HCT116 (cell line): ENCODE measurements at regions not wholly inside any gene's neighbourhood (a gene's known extent, or its start where the extent isn't known, plus 50 kb on each side); places are given as distances from the start of the nearest gene placed in this dataset.

ENCODE experiments used
- ATAC-seq: fragments of 200-7000 bp; cut with Tn5 transposase; 2 replicates; pipeline ENCODE4 v1.9.1; 2020; ENCODE audit warnings: mild to moderate bottlenecking, moderate library complexity
- BruUV-seq: library from RNA; stranded (reverse); fragments of 400-500 nt; replicated peaks from 2 replicates; lab custom pipeline; 2021; lab: Mats Ljungman, UMichigan
- CTCF ChIA-PET: fragments of 300-600 bp; sonication (Branson Sonifier 250); formaldehyde crosslinking; loops from one replicate; lab custom pipeline; 2021; ENCODE audit warnings: antibody characterized with exemption; lab: Charles Lee
- POLR2A ChIA-PET: fragments of 300-600, 350-600 bp; sonication (Branson Sonifier 250); formaldehyde crosslinking; loops from one replicate; lab custom pipeline; 2021; ENCODE audit warnings: antibody characterized with exemption; lab: Charles Lee
- RAD21 ChIA-PET, 2 experiments: fragments of 300-600 bp; sonication (Branson Sonifier 250); formaldehyde crosslinking; loops; one replicate each; lab custom pipeline; 2023; ENCODE audit warnings: low total read pairs in 2 of 2; ENCODE audit not compliant: uncharacterized antibody in 2 of 2, unreplicated experiment in 2 of 2, low non-redundant PET in 1 of 2; lab: Charles Lee
- DNase-seq: peaks from one replicate; pipeline ENCODE4 v3.0.0-alpha.2; 2010; ENCODE audit warnings: low read depth, low spot score
- H2AFZ ChIP-seq: fragments of 200-600 bp; shearing (Covaris generic), sonication (generic); 2 replicates; pipeline ENCODE4 v1.6.1; 2017; ENCODE audit warnings: low read depth, mixed run types, mixed read lengths, antibody characterized with exemption, low read length; ENCODE audit not compliant: poor library complexity, severe bottlenecking
- H3K27ac ChIP-seq: 2 replicates; pipeline ENCODE4 v1.5.1; 2012; ENCODE audit warnings: low read depth, low read length
- H3K27me3 ChIP-seq: fragments of 200-600 bp; sonication (generic); 2 replicates; pipeline ENCODE4 v1.6.1; 2016; ENCODE audit warnings: mixed run types, low read length, mixed read lengths; ENCODE audit not compliant: insufficient read depth
- H3K36me3 ChIP-seq, 2 experiments: fragments of 200-500 bp in 1 of 2; fragments of 200-600 bp in 1 of 2; sonication (Bioruptor generic) in 1 of 2; sonication (generic) in 1 of 2; 2 replicates each; pipeline versions ENCODE4 v1.5.1 to v1.6.1; 2014 to 2016; ENCODE audit warnings: low read length in 2 of 2, inconsistent platforms in 1 of 2, mixed read lengths in 1 of 2, mixed run types in 1 of 2; ENCODE audit not compliant: insufficient read depth in 2 of 2, control insufficient read depth in 1 of 2
- H3K4me1 ChIP-seq, 2 experiments: fragments of 200-600 bp in 1 of 2; sonication (generic) in 1 of 2; 2 replicates each; pipeline versions ENCODE4 v1.5.1 to v1.6.1; 2012 to 2017; ENCODE audit warnings: low read length in 2 of 2, inconsistent platforms in 1 of 2, mild to moderate bottlenecking in 1 of 2, mixed read lengths in 1 of 2, mixed run types in 1 of 2, moderate library complexity in 1 of 2; ENCODE audit not compliant: insufficient read depth in 2 of 2, control insufficient read depth in 1 of 2
- H3K4me2 ChIP-seq: fragments of 200-600 bp; sonication (generic); 2 replicates; pipeline ENCODE4 v1.6.1; 2017; ENCODE audit warnings: mixed run types, low read length, mixed read lengths
- H3K4me3 ChIP-seq, 2 experiments: fragments of 200-600 bp in 1 of 2; sonication (generic) in 1 of 2; replicated peaks in 1 of 2; 2 replicates each; pipeline ENCODE4 v1.5.1; 2011 to 2016; ENCODE audit warnings: low read length in 2 of 2, control low read depth in 1 of 2, low read depth in 1 of 2, mild to moderate bottlenecking in 1 of 2, mixed read lengths in 1 of 2, mixed run types in 1 of 2
- H3K79me2 ChIP-seq: fragments of 200-600 bp; sonication (generic); 2 replicates; pipeline ENCODE4 v1.6.1; 2017; ENCODE audit warnings: mild to moderate bottlenecking, mixed run types, low read length, moderate library complexity, mixed read lengths; ENCODE audit not compliant: insufficient read depth
- H3K9ac ChIP-seq: fragments of 200-600 bp; sonication (generic); 2 replicates; pipeline ENCODE4 v1.6.1; 2016; ENCODE audit warnings: low read length, mixed read lengths
- H3K9me2 ChIP-seq: fragments of 200-600 bp; sonication (generic), shearing (Covaris generic); 2 replicates; pipeline ENCODE4 v1.6.1; 2017; ENCODE audit warnings: mixed run types, mild to moderate bottlenecking, moderate library complexity; ENCODE audit not compliant: insufficient read depth
- H3K9me3 ChIP-seq, 2 experiments: fragments of 200-500 bp in 1 of 2; fragments of 200-600 bp in 1 of 2; sonication (Bioruptor generic) in 1 of 2; sonication (generic) in 1 of 2; 2 replicates each; pipeline ENCODE4 v1.6.1; 2014 to 2017; ENCODE audit warnings: low read length in 2 of 2, mixed read lengths in 2 of 2, inconsistent platforms in 1 of 2, low read depth in 1 of 2, mild to moderate bottlenecking in 1 of 2, mixed run types in 1 of 2, moderate library complexity in 1 of 2; ENCODE audit not compliant: control insufficient read depth in 1 of 2, insufficient read depth in 1 of 2
- H4K20me1 ChIP-seq: fragments of 200-600 bp; sonication (generic), shearing (Covaris generic); 2 replicates; pipeline ENCODE4 v1.6.1; 2017; ENCODE audit warnings: mixed run types, mild to moderate bottlenecking, moderate library complexity; ENCODE audit not compliant: insufficient read depth
- ATF3 ChIP-seq: IDR thresholded peaks from 2 replicates; pipeline ENCODE4 v1.6.1; 2012
- CEBPB ChIP-seq: IDR thresholded peaks from 2 replicates; pipeline ENCODE4 v1.6.1; 2012; ENCODE audit warnings: low read depth
- FOSL1 ChIP-seq: IDR thresholded peaks from 2 replicates; pipeline ENCODE4 v1.6.1; 2012; ENCODE audit warnings: low read depth
- MAX ChIP-seq: IDR thresholded peaks from 2 replicates; pipeline ENCODE4 v1.6.1; 2012
- POLR2AphosphoS5 ChIP-seq: IDR thresholded peaks from 2 replicates; pipeline ENCODE4 v1.6.1; 2011; ENCODE audit warnings: mild to moderate bottlenecking, low read depth, low read length, moderate library complexity
- REST ChIP-seq: IDR thresholded peaks from 2 replicates; pipeline ENCODE4 v1.6.1; 2012; ENCODE audit warnings: low read depth
- SIN3A ChIP-seq: IDR thresholded peaks from 2 replicates; pipeline ENCODE4 v1.6.1; 2012; ENCODE audit warnings: low read depth
- SP1 ChIP-seq: IDR thresholded peaks from 2 replicates; pipeline ENCODE4 v1.6.1; 2012; ENCODE audit warnings: low read depth
- SRF ChIP-seq: IDR thresholded peaks from 2 replicates; pipeline ENCODE4 v1.6.1; 2012; ENCODE audit warnings: low read depth
- TCF7L2 ChIP-seq: IDR thresholded peaks from 2 replicates; pipeline ENCODE4 v1.7.0; 2011; ENCODE audit warnings: borderline replicate concordance, inconsistent platforms; ENCODE audit not compliant: insufficient read depth, insufficient read length; ENCODE audit errors: extremely low read depth
- YY1 ChIP-seq: IDR thresholded peaks from 2 replicates; pipeline ENCODE4 v1.6.1; 2011; ENCODE audit warnings: low read length, low read depth, moderate library complexity, mild to moderate bottlenecking; ENCODE audit not compliant: insufficient replicate concordance; ENCODE audit errors: extremely low read depth
- ZBTB33 ChIP-seq: IDR thresholded peaks from 2 replicates; pipeline ENCODE4 v1.6.1; 2011; ENCODE audit warnings: mild to moderate bottlenecking, low read length, moderate library complexity; ENCODE audit not compliant: insufficient replicate concordance; ENCODE audit errors: extremely low read depth
- intact Hi-C: fragments of 100-400 bp; cut with micrococcal nuclease; formaldehyde crosslinking; loops from 2 replicates; pipeline ENCODE4 v1.10.0; 2022

GRCh38 chr3:115423170-115423569 is 200.1 kb upstream of the GAP43 start:
- H3K4me3 ChIP-seq = no peak overlapping the region
- no peaks in the 10 kb centered on the region for H3K36me3 ChIP-seq
- ChIA-PET RAD21 (no interaction called here), CTCF (no interaction called here), POLR2A (no interaction called here)
- H3K4me1 ChIP-seq = no peaks in the 10 kb centered on the region
- no peaks in the 10 kb centered on the region for H3K27me3 ChIP-seq
- ATAC-seq (no peak), DNase-seq (no peak)
- H4K20me1 ChIP-seq = no peaks in the 10 kb centered on the region
- intact Hi-C loops = no loop called here
- no peaks in the 10 kb centered on the region for H3K9me3 ChIP-seq
- no peaks in the 10 kb centered on the region for H3K9me2 ChIP-seq
- H2AFZ ChIP-seq = no peak overlapping the region
- BruUV-seq = no TSS peak
- TF ChIP-seq SIN3A (no peak), MAX (no peak), FOSL1 (no peak), SP1 (no peak), CEBPB (no peak), YY1 (no peak), TCF7L2 (no peak), SRF (no peak)
- H3K79me2 ChIP-seq = no peaks in the 10 kb centered on the region
- no peak overlapping the region for H3K27ac ChIP-seq
- no peak overlapping the region for H3K9ac ChIP-seq
- no peak overlapping the region for H3K4me2 ChIP-seq

- H3K9ac ChIP-seq = no peak overlapping the region
- no peak overlapping the region for H3K27ac ChIP-seq
- H3K36me3 ChIP-seq = no peaks in the 10 kb centered on the region
- H2AFZ ChIP-seq = no peak overlapping the region
- no peak overlapping the region for H3K4me2 ChIP-seq
- intact Hi-C loops = no loop called here
- ATAC-seq (no peak), DNase-seq (no peak)
- H3K4me1 ChIP-seq = no peaks in the 10 kb centered on the region
- no peaks in the 10 kb centered on the region for H3K79me2 ChIP-seq
- H4K20me1 ChIP-seq = no peaks in the 10 kb centered on the region
- POLR2A ChIA-PET = no interaction called here
- no peak overlapping the region for H3K4me3 ChIP-seq
- RAD21 ChIA-PET = no interaction called here
- CTCF ChIA-PET = no interaction called here
- no peaks in the 10 kb centered on the region for H3K27me3 ChIP-seq
- no TSS peak for BruUV-seq
- H3K9me2 ChIP-seq = no peaks in the 10 kb centered on the region
- no peaks in the 10 kb centered on the region for H3K9me3 ChIP-seq
- TF ChIP-seq ATF3 (no peak), POLR2AphosphoS5 (no peak), SRF (no peak), ZBTB33 (no peak), MAX (no peak), FOSL1 (no peak), REST (no peak)
These were observed 194.5 kb upstream of the GAP43 start for GRCh38 chr3:115428841-115429240.
